GM13977 (cell line): ENCODE measurements at regions not wholly inside any gene's neighbourhood (a gene's known extent, or its start where the extent isn't known, plus 50 kb on each side); places are given as distances from the start of the nearest gene placed in this dataset.

Experiments
- DNase-seq: peaks from one replicate; pipeline ENCODE4 v3.0.0; 2012; ENCODE audit warnings: low spot score
- in situ Hi-C: fragments of 300-500 bp; cut with MboI; formaldehyde crosslinking; loops from one replicate; pipeline ENCODE4 v1.12.0; 2022; ENCODE audit warnings: low sequenced_read_pairs, low pct_unique_long_range_greater_than_20kb, mixed read lengths, inconsistent platforms; ENCODE audit not compliant: unreplicated experiment
- TF ChIP-seq, protein P1 (sequence below): IDR thresholded peaks from 2 replicates; pipeline ENCODE4 v1.5.1; 2012; ENCODE audit warnings: mild to moderate bottlenecking, control low read depth; ENCODE audit not compliant: insufficient read depth; ENCODE audit errors: extremely low read depth, missing control alignments

DNA sequence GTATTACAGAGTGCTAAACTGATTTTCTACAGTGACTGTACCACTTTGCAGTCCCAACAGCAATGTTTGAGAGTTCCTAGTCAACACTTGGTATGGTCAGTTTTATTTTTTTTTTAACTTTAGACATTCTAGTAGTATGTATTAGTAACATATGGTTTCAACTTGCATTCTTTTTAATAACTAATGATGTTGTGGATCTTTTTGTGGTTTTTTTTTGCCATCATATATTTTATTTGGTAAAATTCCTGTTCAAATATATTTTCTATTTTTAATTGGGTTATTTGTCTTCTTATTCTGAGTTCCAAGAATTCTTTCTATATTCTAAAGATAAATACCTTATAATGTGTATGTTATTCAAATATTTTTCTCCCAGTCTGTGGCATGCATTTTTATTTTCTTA is 189.4 kb upstream of the ECI2 start:
- DNase-seq = no peak
- in situ Hi-C loops = no loop called here
- TF ChIP-seq, protein P1, sequence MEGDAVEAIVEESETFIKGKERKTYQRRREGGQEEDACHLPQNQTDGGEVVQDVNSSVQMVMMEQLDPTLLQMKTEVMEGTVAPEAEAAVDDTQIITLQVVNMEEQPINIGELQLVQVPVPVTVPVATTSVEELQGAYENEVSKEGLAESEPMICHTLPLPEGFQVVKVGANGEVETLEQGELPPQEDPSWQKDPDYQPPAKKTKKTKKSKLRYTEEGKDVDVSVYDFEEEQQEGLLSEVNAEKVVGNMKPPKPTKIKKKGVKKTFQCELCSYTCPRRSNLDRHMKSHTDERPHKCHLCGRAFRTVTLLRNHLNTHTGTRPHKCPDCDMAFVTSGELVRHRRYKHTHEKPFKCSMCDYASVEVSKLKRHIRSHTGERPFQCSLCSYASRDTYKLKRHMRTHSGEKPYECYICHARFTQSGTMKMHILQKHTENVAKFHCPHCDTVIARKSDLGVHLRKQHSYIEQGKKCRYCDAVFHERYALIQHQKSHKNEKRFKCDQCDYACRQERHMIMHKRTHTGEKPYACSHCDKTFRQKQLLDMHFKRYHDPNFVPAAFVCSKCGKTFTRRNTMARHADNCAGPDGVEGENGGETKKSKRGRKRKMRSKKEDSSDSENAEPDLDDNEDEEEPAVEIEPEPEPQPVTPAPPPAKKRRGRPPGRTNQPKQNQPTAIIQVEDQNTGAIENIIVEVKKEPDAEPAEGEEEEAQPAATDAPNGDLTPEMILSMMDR = no peak

DNA sequence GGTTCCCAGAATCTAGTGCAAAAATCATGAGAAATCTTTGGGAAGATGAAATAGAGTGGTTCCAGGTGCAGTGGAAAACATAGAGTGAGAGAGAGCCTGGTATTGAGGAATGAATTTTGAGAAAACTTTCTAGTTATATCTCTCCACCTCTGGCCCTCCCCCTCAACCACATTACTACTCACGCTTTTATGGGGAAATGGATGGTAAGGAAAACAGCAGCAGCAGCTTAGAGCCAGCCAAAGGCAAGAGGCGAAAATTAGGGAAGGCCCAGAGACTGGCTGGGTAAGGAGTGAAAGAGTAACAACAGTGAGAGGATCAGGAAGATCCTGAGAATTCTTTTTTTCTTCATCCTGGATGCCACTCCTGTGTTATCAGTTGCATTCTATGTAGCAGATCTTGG is 187.9 kb upstream of the ECI2 start:
- DNase-seq = no peak
- in situ Hi-C loops = no loop called here
- TF ChIP-seq, protein P1 = no peak

GRCh38 chr6:4322846-4323309 is 187.5 kb upstream of the ECI2 start:
- no peak for DNase-seq
- TF ChIP-seq, protein P1 = no peak
- in situ Hi-C loops = no loop called here

GRCh38 chr6:4322134-4322845 is 186.9 kb upstream of the ECI2 start:
- no peak for DNase-seq
- in situ Hi-C loops = no loop called here

GRCh38 chr6:4320860-4321259 is 185.5 kb upstream of the ECI2 start:
- DNase-seq = no peak

More at GRCh38 chr6:4322134-4322845, 186.9 kb upstream of the ECI2 start:
- TF ChIP-seq, protein P1 = no peak

DNA sequence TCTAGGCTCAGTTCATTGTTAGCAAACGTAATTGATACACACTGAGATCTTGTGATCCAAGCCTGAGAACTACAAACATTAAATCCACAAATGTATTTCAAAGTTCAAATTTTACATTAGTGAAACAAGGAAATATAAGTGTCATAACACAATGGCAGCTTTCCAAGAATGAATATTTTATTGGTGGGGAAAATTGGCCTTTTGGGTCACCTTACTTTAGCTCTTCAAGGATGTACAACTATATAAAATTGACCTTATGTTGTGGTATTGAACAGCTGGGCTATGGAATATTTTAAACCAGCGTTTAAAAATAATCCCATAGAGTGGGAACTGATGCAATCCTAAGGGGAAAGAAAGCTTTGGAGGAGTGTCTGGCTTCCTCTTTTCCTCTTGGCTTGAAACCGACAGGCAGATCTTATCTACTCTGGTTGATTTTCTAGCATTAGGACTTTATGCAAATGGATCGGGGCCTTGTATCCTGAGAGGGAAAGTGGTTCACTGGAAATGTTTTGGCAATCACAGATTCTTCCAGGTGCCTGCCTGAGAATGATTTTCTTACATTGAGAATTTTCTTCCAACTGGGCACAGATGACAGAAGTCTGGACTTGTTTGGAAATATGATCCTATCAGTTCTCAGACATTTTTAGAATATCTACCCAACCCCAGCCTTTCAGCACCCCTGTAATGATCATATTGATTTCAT is 184.8 kb upstream of the ECI2 start:
- TF ChIP-seq, protein P1 = no peak
- no peak for DNase-seq
- in situ Hi-C loops = no loop called here

More at GRCh38 chr6:4320860-4321259, 185.5 kb upstream of the ECI2 start:
- in situ Hi-C loops = no loop called here
- TF ChIP-seq, protein P1 = no peak
